GM10248 (cell line): ENCODE measurements at regions not wholly inside any gene's neighbourhood (a gene's known extent, or its start where the extent isn't known, plus 50 kb on each side); places are given as distances from the start of the nearest gene placed in this dataset.

Experiments
- CTCF ChIA-PET: fragments of 300-600 bp; sonication (Branson Sonifier 250); formaldehyde crosslinking; extraction: SDS; loops from one replicate; lab custom pipeline; 2021; ENCODE audit warnings: antibody characterized with exemption; lab: Yijun Ruan, JAX
- POLR2A ChIA-PET: fragments of 350-650 bp; sonication (Branson Sonifier 250); formaldehyde crosslinking; extraction: SDS; loops from one replicate; lab custom pipeline; 2020; ENCODE audit warnings: antibody characterized with exemption; lab: Yijun Ruan, JAX
- DNase-seq: peaks from one replicate; pipeline ENCODE4 v3.0.0; 2012; ENCODE audit errors: extremely low spot score
- CTCF ChIP-seq: IDR thresholded peaks from 2 replicates; pipeline ENCODE4 v1.5.1; 2012; ENCODE audit warnings: mild to moderate bottlenecking, low read depth; ENCODE audit errors: extremely low read depth, missing control alignments, control extremely low read depth

GRCh38 chr12:17593715-17594406, 496.1 kb downstream of the RERGL start:
- ChIA-PET POLR2A (no interaction called here), CTCF (no interaction called here)
- no peak for DNase-seq
- TF ChIP-seq CTCF: no peak

DNA sequence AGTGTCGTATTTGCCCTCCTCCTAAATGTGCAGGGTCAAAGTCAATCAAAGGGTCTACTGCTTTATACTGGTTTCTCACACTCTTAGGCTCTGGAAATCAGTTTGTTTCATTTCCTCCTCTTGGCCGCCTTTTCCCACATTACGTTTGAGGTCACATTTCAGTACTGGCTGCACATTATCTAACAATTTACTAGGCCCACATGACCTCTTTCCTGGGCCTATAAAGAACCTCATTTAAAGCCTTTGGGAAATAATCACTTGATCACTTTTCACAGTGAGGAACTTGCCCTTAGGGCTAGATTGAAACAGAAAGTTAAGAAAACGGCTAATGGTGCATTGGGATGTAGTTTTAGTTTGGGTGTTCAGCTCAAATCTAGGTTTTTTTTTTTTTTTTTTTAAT, 497.5 kb downstream of the RERGL start:
- ChIA-PET POLR2A (no interaction called here), CTCF (interaction anchor here (1.5 kb wide), 1 partner anchor 258 kb away, joined by 3 read pairs; no protein-coding TSS in a partner anchor)
- no peak for DNase-seq
- no peak for TF ChIP-seq CTCF

DNA sequence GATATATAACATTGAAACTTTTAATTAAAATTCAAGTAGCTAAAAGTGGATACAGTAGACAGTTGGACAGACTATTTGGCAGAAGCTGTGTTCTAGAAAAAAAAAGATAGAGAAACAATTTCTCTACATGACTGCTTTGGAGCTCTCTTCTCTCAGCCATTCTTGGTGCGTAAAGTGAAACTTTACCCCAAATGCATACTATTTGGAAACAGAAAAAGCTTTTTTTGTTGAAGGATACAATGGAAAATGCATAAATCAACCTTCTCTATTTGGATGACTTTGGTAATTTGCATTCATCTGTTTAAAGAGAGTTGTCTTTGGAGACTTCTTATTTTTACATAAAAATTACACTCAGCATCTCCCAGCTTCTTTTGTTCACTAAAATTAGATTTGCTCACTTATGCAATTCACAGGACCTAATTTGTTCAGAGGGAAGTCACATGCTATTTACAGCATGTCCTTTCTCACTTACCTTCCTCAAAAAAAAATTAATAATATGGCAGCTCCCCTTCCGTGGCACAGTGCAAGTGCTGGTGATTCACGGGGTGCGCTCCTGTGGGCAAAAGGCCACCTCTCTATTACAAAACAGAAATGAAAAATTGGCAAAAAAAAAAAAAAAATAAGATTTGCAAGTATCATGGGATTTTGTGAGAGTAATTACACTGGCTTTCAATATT, 498.9 kb downstream of the RERGL start:
- CTCF ChIA-PET: interaction anchor here (1.5 kb wide), 1 partner anchor 259 kb away, joined by 3 read pairs; no protein-coding TSS in a partner anchor
- TF ChIP-seq CTCF: no peak
- no peak for DNase-seq
- POLR2A ChIA-PET: no interaction called here

- no peak for TF ChIP-seq CTCF
- POLR2A ChIA-PET: no interaction called here
- CTCF ChIA-PET: interaction anchor here (0.9 kb wide), 1 partner anchor 237 kb away, joined by 3 read pairs; no protein-coding TSS in a partner anchor
- DNase-seq: no peak
Measured at GRCh38 chr12:17588968-17589367, 501.0 kb downstream of the RERGL start.

- ChIA-PET CTCF (no interaction called here), POLR2A (no interaction called here)
- no peak for DNase-seq
- no peak for TF ChIP-seq CTCF
Measured at GRCh38 chr12:17579205-17580026, 510.6 kb downstream of the RERGL start.

DNA sequence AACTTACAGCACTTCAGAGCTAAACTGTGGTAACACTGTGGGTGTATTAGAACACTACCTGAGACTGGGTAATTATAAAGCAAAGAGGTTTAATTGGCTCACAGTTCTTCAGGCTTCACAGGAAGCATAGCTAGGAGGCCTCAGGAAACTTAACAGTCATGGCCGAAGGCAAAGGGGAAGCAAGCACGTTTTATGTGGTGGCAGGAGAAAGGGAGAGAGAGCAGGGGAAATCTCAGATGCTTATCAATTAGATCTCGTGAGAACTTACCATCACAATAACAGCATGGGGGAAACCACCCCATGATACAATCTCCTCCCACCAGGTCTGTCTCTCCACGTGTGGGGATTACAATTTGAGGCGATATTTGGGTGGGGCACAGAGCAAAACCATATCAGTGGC, 512.6 kb downstream of the RERGL start:
- DNase-seq: no peak
- no peak for TF ChIP-seq CTCF
- CTCF ChIA-PET: no interaction called here
- POLR2A ChIA-PET: no interaction called here
